OCI-LY1 (cell line): ENCODE measurements at regions not wholly inside any gene's neighbourhood (a gene's known extent, or its start where the extent isn't known, plus 50 kb on each side); places are given as distances from the start of the nearest gene placed in this dataset.

Experiments
- EZH2 ChIP-seq: fragments of 200-600 bp; sonication (generic), shearing (Covaris generic); IDR thresholded peaks from 2 replicates; pipeline ENCODE4 v1.8.0; 2017; ENCODE audit warnings: borderline replicate concordance, mixed run types, mild to moderate bottlenecking, antibody characterized with exemption, low read length, moderate library complexity, mixed read lengths
- TF ChIP-seq, protein P1 (sequence below): fragments of 200-600 bp; sonication (generic), shearing (Covaris generic); IDR thresholded peaks from 2 replicates; pipeline ENCODE4 v1.5.1; 2017; ENCODE audit warnings: mild to moderate bottlenecking, antibody characterized with exemption, low read length, moderate library complexity, mixed read lengths

DNA sequence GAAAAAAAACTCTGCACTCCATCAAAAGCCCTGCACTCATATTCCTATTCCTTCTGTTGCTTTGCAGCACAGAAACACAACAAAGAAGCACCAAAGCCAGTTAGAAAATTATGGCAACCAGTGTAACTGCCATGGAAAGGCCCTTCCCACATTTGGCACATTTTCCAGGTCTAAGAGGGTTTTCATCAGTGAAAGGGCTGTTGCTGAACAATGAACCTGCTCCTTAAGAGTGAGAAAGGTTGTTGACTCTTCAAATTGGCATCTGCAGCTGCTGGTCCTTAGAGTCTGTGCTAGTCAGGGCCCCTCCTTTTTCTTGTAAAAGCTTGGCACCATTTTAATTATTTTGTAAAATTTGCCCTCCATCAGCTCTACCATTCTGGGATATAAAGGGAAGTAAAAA, 378.7 kb upstream of the KITLG start:
- TF ChIP-seq, protein P1, sequence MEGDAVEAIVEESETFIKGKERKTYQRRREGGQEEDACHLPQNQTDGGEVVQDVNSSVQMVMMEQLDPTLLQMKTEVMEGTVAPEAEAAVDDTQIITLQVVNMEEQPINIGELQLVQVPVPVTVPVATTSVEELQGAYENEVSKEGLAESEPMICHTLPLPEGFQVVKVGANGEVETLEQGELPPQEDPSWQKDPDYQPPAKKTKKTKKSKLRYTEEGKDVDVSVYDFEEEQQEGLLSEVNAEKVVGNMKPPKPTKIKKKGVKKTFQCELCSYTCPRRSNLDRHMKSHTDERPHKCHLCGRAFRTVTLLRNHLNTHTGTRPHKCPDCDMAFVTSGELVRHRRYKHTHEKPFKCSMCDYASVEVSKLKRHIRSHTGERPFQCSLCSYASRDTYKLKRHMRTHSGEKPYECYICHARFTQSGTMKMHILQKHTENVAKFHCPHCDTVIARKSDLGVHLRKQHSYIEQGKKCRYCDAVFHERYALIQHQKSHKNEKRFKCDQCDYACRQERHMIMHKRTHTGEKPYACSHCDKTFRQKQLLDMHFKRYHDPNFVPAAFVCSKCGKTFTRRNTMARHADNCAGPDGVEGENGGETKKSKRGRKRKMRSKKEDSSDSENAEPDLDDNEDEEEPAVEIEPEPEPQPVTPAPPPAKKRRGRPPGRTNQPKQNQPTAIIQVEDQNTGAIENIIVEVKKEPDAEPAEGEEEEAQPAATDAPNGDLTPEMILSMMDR = no peak
- TF ChIP-seq EZH2 = no peak
